Mesenteric fat pad (tissue), 1 donor: ENCODE measurements at regions not wholly inside any gene's neighbourhood (a gene's known extent, or its start where the extent isn't known, plus 50 kb on each side); places are given as distances from the start of the nearest gene placed in this dataset.

Experiments used
- DNase-seq: peaks from one replicate; pipeline ENCODE4 v3.0.0-alpha.2; 2020; ENCODE audit warnings: low spot score
- donor health status: DM: yes; HTN: yes; CAD: no.

- DNase-seq: no peak
Observed at GRCh38 chr1:106722466-106722865, 334.0 kb upstream of the PRMT6 start.

- DNase-seq: no peak
Observed at GRCh38 chr1:106727171-106727570, 329.3 kb upstream of the PRMT6 start.

DNA sequence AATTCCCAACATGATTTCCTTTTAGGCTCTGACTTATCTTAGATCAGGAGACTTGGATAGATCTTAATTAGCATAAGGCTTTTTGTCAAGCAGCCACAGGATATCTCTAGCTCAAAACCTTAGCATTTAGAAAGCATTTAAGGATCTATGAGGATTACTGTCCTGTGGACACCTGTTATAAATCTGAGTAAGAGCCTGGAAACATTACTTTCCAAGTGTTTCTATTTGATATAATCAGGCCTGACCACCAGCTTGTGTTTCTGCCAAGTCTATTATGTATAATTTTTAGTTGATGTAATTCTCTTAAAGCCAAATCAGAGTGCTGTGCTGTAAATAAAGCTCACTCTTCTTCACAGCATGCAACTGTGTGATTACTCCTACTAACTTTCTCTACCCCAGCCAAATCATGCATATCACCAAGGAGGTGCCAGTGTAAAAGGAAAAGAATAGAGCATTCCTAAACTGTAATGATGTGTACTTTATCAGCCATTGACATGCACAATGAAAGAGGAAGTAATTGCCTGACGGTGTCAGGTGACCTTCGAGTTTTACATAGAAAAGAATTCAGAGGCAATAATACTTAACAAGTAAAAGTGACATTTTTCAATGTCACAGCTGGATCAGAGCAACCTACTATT is 309.9 kb upstream of the PRMT6 start:
- no peak for DNase-seq

- DNase-seq: no peak
Observed at GRCh38 chr1:106747232-106747631, 309.2 kb upstream of the PRMT6 start.

DNA sequence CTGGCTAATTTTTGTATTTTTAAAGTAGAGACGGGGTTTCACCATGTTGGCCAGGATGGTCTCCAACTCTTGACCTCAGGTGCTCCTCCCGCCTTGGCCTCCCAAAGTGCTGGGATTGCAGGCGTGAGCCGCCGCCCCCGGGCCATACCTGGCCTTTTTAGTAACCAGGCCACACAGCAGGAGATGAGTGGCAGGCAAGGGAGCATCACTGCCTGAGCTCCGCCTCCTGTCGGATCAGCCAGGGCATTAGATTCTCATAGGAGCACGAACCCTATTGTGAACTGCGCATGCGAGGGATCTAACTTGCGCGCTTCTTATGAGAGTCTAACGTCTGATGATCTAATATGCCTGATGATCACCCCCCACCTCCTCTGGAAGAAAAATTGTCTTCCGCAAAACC is 308.7 kb upstream of the PRMT6 start:
- DNase-seq: no peak

- DNase-seq: no peak
Observed at GRCh38 chr1:106748606-106749005, 307.9 kb upstream of the PRMT6 start.

GRCh38 chr1:106749491-106749890 is 307.0 kb upstream of the PRMT6 start:
- no peak for DNase-seq

- DNase-seq: no peak
Observed at GRCh38 chr1:106749906-106750305, 306.6 kb upstream of the PRMT6 start.

DNA sequence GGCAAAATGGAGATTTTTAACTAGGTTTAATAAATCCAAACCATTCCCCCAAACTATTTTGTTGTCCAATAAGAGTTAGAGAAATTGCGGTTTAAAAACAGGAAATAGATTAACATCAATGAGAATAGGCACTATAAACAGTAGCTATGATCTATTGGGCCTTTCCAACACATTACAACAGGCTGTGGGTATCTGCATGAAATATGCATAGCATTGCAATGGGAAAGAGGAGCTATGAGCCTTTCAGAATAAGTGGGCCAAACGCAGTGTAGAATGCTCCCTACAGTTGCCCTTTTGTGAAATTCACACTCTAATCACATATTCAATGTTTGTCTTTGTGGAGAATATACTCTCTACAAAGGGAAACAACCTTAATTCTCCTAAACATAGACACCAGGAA is 305.5 kb upstream of the PRMT6 start:
- DNase-seq: no peak

DNA sequence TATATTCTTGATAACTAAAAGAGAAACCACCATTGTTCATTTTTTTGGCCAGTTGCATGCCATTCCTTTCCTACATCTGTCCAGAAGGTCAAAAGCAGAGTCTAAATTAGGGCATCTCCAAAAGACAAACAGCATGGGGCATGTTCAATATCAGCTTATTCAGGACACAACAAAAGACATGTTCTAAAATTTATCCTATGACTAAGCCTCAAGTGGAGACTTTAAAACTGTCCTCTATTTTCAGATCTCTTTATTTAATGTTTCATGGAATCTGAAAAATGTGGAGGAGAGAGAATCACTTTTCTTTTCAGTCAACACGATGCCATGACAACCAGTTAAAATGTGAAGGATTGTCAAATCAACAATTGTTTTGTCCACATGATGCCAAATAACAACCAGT is 303.4 kb upstream of the PRMT6 start:
- DNase-seq: no peak

GRCh38 chr1:106754957-106755356 is 301.5 kb upstream of the PRMT6 start:
- no peak for DNase-seq

GRCh38 chr1:106755682-106756406 is 300.6 kb upstream of the PRMT6 start:
- DNase-seq: no peak

GRCh38 chr1:106756752-106757151 is 299.7 kb upstream of the PRMT6 start:
- DNase-seq: no peak

- DNase-seq: no peak
Observed at GRCh38 chr1:106768077-106768476, 288.4 kb upstream of the PRMT6 start.

DNA sequence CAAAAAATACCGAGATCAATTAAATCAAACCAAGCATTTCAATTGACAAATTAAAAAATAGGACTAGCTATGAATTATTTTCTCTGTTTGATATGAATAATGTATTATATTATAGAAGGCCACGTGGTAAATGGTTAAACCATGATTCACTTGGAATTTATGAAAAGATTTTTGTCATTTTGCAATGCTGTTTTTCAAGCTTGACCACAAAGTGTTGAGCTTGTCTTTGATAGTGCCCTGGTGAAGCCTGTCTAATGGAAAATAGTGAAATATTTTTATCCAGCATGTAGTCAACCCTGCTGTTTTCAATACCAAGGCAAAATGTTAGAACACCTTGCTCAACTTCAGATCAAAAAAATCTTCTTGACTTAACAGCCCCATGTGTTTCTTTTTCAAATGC is 288.0 kb upstream of the PRMT6 start:
- no peak for DNase-seq

DNA sequence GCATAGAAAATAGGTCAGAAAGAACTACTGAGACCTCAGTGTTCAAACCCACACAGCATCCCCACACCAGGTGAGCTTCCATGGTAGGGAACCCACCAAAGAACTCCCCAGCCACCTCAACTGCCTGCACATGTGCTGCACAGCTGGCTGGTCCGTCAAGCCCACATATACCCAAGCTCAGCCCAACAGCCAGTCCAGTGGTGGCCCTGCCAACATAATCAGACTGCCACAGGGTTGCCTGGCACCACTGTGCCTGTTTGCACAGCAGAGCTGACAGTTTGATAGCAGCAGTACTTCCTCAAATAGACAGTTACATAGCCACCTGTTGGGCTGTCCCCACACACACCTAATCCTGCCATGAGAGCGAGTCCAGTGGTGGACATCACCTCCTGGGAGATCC is 283.3 kb upstream of the PRMT6 start:
- no peak for DNase-seq

DNA sequence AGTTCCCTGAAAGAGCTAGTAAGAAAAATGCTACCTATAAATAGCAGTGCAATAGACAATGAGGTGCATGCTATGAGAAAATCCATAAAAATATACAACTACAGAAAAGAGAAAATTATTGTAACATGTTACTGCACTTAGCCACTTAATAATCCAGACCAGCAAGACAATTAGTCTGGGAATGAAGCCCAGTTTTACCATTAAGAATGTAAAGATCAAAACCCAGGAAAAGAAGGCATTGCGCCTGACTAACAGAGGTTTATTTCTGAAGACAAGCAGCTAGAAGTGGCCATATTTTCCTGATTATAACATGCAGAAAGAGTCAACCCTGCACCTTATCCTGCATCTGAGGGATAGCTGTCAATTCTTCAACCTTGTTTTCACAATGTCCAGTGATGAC is 276.4 kb upstream of the PRMT6 start:
- DNase-seq: no peak

DNA sequence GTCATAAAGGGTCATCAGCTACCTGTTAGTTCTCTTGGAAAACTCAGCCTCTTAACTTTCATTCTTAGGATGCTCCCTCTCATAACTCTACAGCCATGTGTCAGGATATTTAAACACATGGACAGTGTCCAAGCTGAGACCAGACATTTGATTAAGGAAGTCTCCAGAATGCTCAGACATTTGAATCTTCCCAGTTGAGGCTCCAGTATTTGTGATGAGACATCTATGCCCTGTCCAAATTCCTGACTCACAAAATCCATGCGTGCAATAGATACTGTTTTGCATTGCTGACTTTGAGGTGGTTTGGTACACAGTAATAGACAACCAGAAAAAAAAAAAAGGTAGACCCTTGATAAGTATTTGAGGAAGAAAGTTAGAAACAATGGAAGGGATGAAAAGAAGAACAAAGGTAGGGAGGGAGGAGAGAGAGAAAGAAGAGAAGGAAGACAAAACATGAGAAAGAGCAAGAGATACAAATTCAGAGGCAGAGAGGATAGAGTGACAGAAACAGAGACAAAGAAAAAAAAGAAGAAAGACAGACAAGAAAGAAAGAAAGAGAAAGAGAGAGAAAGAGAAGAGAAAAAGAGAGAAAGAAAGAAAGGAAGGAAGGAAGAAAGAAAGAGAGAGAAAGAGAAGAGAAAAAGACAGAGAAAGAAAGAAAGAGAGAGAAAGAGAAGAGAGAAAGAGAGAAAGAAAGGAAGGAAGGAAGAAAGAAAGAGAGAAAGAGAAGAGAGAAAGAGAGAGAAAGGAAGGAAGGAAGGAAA is 275.5 kb upstream of the PRMT6 start:
- no peak for DNase-seq

DNA sequence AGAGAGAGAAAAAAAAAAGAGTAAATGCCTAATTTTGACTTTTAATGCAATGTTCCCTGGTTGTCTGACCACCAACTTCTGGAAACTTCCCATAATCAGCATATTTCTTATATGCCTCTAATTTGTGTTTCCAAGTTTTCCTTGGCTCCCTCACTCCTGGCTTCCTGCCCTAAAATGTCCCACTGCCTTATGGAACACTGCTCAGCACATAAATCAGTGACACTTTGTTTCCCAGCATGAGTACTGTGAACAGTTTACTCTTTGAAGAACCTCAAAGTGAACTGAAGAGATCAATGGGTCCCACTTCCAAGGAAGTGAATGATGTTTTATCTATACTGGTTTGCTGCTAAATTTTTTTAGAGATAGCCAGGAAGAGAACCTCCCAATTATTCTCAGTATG is 271.3 kb upstream of the PRMT6 start:
- no peak for DNase-seq

GRCh38 chr1:106787520-106787919 is 269.0 kb upstream of the PRMT6 start:
- DNase-seq: no peak

DNA sequence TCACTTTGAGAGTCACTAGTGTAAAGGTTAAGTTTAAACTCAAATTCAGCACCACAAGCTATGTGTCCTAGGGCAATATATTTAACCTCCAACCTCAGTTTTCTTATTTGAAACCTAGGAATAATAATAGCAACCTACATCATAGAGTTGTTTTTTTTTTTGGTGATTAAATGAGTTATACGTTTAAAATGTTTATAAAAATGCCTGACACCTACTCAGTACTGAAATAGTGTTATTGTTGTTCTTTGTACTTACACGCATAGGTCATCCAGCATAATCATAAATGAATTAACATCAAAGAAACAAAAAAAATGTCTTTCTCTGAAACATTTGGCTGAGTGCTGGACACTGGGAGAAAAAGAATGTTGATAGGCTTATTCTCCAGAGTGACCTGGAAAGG is 266.8 kb upstream of the PRMT6 start:
- DNase-seq: no peak

- no peak for DNase-seq
Observed at GRCh38 chr1:106791041-106791440, 265.4 kb upstream of the PRMT6 start.

- DNase-seq: no peak
Observed at GRCh38 chr1:106793651-106794050, 262.8 kb upstream of the PRMT6 start.
